Activated B cell treated with CpG ODN at 0.5 μM for 24 hours (primary cell): ENCODE measurements at regions not wholly inside any gene's neighbourhood (a gene's known extent, or its start where the extent isn't known, plus 50 kb on each side); places are given as distances from the start of the nearest gene placed in this dataset.

Experiments
- ATAC-seq: fragments of 200-7000 bp; cut with Tn5 transposase; one replicate; pipeline ENCODE4 v1.10.0; 2021; ENCODE audit warnings: low read depth, mild to moderate bottlenecking, moderate library complexity
- CTCF ChIA-PET: fragments of 350-600 bp; sonication (Branson Sonifier 250); formaldehyde crosslinking; loops from one replicate; lab custom pipeline; 2021; ENCODE audit warnings: antibody characterized with exemption; lab: Charles Lee
- POLR2A ChIA-PET: fragments of 350-600 bp; sonication (Branson Sonifier 250); formaldehyde crosslinking; loops from one replicate; lab custom pipeline; 2021; ENCODE audit warnings: antibody characterized with exemption; lab: Charles Lee
- DNase-seq: peaks from one replicate; pipeline ENCODE4 v3.0.0; 2022
- H3K27ac Mint-ChIP-seq: one replicate; pipeline ENCODE4 v1.8.0; 2020; ENCODE audit warnings: mixed read lengths
- H3K27me3 Mint-ChIP-seq: one replicate; pipeline ENCODE4 v1.8.0; 2021; ENCODE audit warnings: mixed read lengths
- H3K36me3 Mint-ChIP-seq: one replicate; pipeline ENCODE4 v1.8.0; 2021; ENCODE audit warnings: low read depth, mixed read lengths
- H3K4me1 Mint-ChIP-seq: one replicate; pipeline ENCODE4 v1.8.0; 2021; ENCODE audit warnings: mixed read lengths
- H3K4me3 Mint-ChIP-seq: one replicate; pipeline ENCODE4 v1.8.0; 2020; ENCODE audit warnings: mild to moderate bottlenecking, mixed read lengths
- H3K9me3 Mint-ChIP-seq: one replicate; pipeline ENCODE4 v1.8.0; 2020; ENCODE audit warnings: mixed read lengths
- CTCF ChIP-seq: fragments of 200-600 bp; IDR thresholded peaks from one replicate; pipeline ENCODE4 v1.8.0; 2022; ENCODE audit warnings: antibody characterized with exemption, mild to moderate bottlenecking
- intact Hi-C: fragments of 100-400 bp; cut with micrococcal nuclease; formaldehyde crosslinking; loops from one replicate; pipeline ENCODE4 v1.15.1; 2024

- TF ChIP-seq CTCF, result no peak
- H3K27me3 Mint-ChIP-seq, result no peaks in the 10 kb centered on the region
- intact Hi-C loops, result loop anchor here (2.0 to 10.0 kb wide), 4 partner anchors 19 to 1339 kb away; no protein-coding TSS in a partner anchor
- H3K4me1 Mint-ChIP-seq, result peaks cover 64% of the 10 kb centered on the region
- H3K9me3 Mint-ChIP-seq, result no peaks in the 10 kb centered on the region
- no peak for DNase-seq
- H3K27ac Mint-ChIP-seq, result peak overlapping the region; percentile 31
- no peaks in the 10 kb centered on the region for H3K36me3 Mint-ChIP-seq
- ChIA-PET POLR2A (no interaction called here), CTCF (interaction anchor here (0.7 to 1.6 kb wide), 5 partner anchors 12 to 192 kb away, joined by 4 to 7 read pairs (median 4); no protein-coding TSS in a partner anchor)
- ATAC-seq, result no peak
- H3K4me3 Mint-ChIP-seq, result peak overlapping the region; percentile 25
Observed at GRCh38 chr21:24045775-24046215, 1561.5 kb downstream of the MRPL39 start.

GRCh38 chr21:24045373-24045772, 1561.9 kb downstream of the MRPL39 start:
- Mint-ChIP-seq H3K36me3 (no peaks in the 10 kb centered on the region), H3K27me3 (no peaks in the 10 kb centered on the region), H3K4me3 (no peak overlapping the region), H3K27ac (no peak overlapping the region), H3K9me3 (peaks cover 2% of the 10 kb centered on the region), H3K4me1 (peaks cover 64% of the 10 kb centered on the region)
- POLR2A ChIA-PET, result no interaction called here
- CTCF ChIA-PET, result interaction anchor here (0.7 to 1.6 kb wide), 5 partner anchors 13 to 191 kb away, joined by 4 to 7 read pairs (median 4); no protein-coding TSS in a partner anchor
- no peak for TF ChIP-seq CTCF
- ATAC-seq (no peak), DNase-seq (no peak)
- intact Hi-C loops, result loop anchor here (5.0 to 10.0 kb wide), 2 partner anchors 193 to 1339 kb away; no protein-coding TSS in a partner anchor

- H3K36me3 Mint-ChIP-seq, result no peaks in the 10 kb centered on the region
- intact Hi-C loops, result loop anchor here (10.0 kb wide), 1 partner anchor 1342 kb away; no protein-coding TSS in a partner anchor
- TF ChIP-seq CTCF, result no peak
- no peak overlapping the region for H3K27ac Mint-ChIP-seq
- H3K27me3 Mint-ChIP-seq, result no peaks in the 10 kb centered on the region
- no peak for ATAC-seq
- H3K9me3 Mint-ChIP-seq, result peaks cover 3% of the 10 kb centered on the region
- no peak overlapping the region for H3K4me3 Mint-ChIP-seq
- peaks cover 48% of the 10 kb centered on the region for H3K4me1 Mint-ChIP-seq
- no peak for DNase-seq
- CTCF ChIA-PET, result no interaction called here
- POLR2A ChIA-PET, result no interaction called here
Observed at GRCh38 chr21:24042687-24043086, 1564.6 kb downstream of the MRPL39 start.

GRCh38 chr21:24032709-24033232, 1574.5 kb downstream of the MRPL39 start:
- Mint-ChIP-seq H3K27me3 (no peaks in the 10 kb centered on the region), H3K27ac (no peak overlapping the region), H3K4me1 (no peaks in the 10 kb centered on the region), H3K9me3 (peaks cover 28% of the 10 kb centered on the region), H3K4me3 (no peak overlapping the region), H3K36me3 (peaks cover 6% of the 10 kb centered on the region)
- no peak for TF ChIP-seq CTCF
- CTCF ChIA-PET, result no interaction called here
- POLR2A ChIA-PET, result no interaction called here
- intact Hi-C loops, result no loop called here
- no peak for DNase-seq
- no peak for ATAC-seq

- no peak for DNase-seq
- H3K27me3 Mint-ChIP-seq, result no peaks in the 10 kb centered on the region
- POLR2A ChIA-PET, result no interaction called here
- ATAC-seq, result no peak
- H3K4me3 Mint-ChIP-seq, result no peak overlapping the region
- H3K36me3 Mint-ChIP-seq, result no peaks in the 10 kb centered on the region
- CTCF ChIA-PET, result no interaction called here
- intact Hi-C loops, result no loop called here
- no peak overlapping the region for H3K27ac Mint-ChIP-seq
- H3K4me1 Mint-ChIP-seq, result no peaks in the 10 kb centered on the region
- TF ChIP-seq CTCF, result no peak
- H3K9me3 Mint-ChIP-seq, result no peaks in the 10 kb centered on the region
Observed at GRCh38 chr21:24027396-24027795, 1579.9 kb downstream of the MRPL39 start.
